ENCODE measurements at regions not wholly inside any gene's neighbourhood (a gene's known extent, or its start where the extent isn't known, plus 50 kb on each side); places are given as distances from the start of the nearest gene placed in this dataset.

DNA sequence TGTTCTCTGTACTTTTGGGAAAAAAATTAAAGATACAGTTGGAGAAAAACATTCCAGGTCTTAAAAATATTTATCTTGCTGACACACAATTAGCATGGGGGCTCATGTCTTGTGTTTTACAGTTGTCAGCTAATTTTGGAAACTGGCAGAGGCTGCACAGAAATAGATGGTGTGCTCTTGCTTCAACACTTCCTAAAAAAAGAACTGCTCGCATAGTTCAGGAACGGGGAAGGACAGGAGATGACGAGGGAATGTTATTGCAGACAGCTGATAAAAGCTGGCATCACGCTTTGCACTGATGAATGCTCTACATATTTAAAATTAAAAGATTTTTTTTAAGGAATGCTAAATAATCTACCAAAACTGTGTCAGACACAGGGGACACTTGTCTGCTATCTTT lies 103.5 kb upstream of the CELF2 start:
- no peak for DNase-seq

DNA sequence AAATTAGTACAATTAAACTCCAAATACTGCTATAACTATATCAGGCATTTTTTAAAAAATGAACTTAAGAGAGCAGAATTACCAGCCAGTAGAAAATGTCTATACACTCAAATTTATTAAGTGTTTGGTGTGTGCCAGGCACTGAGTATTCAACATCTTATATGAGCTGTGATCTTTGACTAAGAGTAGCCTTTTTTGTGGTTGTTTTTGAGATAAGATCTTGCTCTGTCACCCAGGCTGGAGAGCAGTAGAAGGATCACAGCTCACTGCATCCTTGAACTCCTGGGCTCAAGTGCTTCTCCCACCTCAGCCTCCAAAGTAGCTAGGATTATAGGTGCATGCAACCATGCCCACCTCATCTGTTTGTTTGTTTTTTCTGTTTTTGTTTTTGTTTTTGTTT lies 102.5 kb upstream of the CELF2 start:
- DNase-seq = no peak

DNA sequence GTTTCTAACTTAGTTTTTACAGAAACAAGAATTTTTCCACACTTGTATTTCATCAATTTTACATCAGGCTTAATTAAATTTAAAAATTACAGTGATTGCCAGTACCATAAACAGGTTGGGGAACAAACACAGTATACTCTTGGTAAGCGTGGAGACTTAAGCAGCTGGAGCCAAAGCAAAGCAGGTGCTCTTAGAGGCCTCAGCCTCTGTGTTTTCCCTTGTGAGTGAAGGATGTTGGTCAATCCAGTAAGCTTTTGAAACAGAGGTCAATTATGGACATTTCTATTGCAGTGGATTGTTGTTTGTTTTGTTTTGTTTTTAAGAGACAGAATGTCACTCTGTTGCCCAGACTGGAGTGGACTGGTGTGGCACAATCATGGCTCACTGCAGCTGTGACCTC lies 100.6 kb upstream of the CELF2 start:
- no peak for DNase-seq

DNA sequence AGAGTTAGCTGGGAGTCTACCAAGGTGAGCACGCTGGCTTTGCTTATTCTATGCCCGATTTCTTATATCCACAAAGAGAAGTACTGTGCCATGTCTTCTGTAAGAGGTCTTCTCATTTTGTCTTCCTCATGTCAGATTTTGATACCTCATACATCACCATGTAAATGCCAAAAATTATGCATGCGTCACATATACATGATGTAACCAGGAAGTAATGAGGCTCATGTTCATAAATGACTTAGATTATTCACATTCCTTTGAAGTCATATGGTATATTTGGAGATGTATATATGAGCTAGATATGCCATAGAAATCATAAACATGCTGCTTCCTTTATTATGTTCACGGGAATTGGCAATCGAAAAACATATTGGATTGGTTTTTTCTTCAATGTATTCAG lies 97.7 kb upstream of the CELF2 start:
- no peak for DNase-seq

DNA sequence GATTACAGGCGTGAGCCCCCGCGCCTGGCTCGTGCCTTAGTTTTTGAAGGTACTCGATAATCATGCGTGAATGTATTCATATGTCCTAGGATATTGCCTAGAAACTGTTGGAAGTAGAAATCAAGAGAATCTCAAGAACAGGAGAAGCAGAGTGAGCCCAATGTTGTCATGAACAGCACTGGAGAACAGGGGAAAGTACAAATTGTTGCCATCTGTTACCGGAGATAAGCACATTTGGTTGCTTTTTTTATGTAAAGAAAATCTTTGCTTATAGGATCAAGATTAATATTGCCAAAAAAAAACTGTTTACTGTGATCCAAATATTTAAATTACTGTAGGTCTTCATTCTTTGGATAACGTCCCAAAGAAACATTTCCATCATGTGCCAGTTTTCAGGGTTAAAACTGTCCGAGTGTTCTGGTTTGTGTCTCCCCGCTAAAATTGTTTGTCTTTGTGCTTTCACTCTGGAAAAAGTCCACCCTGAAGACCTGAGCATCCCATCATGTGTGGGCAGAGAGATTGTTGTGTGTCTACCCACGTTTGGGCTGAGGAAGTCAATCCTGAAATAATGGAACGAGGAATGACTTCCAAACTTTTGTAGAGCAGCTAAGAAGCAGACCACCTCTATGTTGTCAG lies 95.7 kb upstream of the CELF2 start:
- DNase-seq = no peak

DNA sequence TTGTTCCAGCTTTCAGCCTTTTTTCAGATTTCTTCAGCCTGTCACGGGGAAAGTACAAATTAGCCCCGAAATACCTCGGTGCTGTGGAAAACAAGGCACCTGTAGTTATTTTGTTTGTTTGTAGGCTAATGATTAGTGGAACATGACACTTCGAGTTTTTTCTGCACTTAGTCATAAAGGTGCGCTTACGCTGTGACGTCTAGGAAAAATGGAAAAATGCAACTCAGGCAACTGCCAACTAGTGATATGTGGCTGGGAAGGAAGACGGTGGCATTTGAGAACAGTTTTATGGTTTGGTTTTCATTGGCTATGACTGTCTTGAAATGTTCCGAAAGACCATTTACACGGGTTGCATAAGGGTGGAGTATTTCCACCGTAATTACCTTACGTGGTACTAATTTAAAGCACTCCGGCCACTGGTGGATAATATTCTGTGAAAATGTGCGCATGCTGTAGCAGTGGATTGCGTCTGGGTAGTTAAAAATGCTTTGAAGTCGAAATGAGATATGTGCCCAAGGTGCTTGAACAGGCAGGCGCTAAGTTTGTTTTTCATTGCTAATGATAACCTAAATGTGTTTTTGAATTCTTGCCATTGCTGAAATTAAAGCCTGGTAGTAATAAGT lies 94.5 kb upstream of the CELF2 start:
- DNase-seq = no peak

DNA sequence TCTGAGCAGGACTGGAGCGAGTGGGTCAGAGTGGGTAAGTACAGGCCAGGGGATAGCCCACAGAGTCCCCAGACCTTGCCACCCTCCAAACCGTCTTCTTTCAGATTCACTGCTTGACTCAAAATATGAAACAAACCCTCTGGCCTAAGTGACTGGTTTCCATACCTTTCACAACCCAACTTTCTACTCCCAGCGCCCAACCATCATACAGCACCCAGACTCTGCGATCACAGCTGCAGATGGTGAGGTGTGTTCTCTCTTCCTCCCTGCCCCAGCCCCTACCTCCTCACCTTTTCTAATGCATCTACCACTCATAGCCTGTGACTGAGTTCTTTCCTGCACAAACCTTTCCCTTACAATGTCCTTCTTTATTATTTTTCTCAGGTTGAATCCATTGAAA lies 92.0 kb upstream of the CELF2 start:
- no peak for DNase-seq

DNA sequence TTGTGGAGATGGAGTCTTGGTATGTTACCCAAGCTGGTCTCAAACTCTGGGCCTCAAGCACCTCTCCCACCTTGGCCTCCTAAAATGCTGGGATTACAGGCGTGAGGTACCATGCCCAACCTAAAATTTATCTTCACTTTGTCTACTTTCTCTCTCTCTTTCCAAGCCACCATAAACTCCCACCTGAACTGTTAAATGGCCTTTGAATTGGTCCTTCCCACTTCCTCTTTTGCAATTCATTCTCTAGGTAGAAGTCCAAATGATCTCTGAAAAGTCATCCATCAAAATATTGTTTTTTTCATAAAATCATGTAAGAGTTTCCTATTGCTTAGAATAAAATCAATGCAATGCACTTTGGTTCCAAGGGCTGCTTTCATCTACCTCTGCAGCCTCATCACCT lies 90.1 kb upstream of the CELF2 start:
- DNase-seq = no peak

DNA sequence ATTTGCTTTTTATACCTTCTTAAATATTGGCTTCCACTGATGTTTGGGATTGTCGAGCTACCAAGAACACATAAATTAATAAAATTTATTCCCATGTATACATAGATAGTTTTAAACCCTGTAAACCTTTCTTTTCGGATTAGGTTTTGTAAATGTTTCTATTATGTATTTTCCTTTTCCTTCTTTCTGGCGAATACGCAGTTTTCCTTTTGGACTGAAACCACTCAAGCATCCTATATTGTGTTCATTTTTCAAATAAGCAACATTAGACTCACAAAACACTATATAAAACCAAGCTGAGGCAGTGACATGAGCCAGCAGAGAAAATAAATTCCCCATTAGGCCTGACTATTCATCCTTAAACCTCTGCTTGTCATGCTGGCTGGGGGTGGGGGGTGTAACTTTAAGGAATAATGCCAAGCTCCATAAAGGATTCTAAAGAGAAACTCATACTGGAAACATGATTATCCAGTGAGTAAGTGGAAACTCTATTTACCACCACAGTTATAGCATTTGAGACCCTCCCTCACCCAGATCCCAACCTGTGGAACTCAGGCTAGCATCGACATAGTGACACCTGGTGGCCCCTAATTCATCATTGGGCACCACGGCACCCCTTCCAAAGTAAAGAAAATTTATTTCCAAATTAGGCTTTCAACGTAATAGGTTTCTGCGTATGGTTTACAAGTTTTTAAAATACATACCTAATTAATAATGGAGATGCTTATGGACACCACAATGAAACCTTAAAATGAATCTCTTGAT lies 86.5 kb upstream of the CELF2 start:
- DNase-seq = no peak

DNA sequence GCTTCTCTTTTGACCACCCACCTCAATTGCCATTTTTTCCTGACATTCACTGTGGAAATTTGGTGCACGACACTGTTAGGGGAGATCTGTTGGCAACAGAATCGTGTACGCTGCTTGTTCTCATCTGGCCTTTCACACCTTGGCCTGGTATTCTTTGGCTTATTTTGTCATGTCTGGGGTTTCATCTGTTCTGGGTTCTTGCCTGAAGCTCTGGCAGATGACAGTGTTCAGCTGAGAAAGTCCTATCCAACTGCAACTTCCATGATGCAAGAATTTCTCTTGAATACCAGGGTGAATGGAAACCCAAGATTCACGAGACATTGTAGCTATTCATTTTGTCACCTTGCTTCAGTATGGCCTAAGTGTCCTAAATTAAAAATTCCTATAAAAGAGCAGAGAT lies 82.6 kb upstream of the CELF2 start:
- DNase-seq = no peak

DNA sequence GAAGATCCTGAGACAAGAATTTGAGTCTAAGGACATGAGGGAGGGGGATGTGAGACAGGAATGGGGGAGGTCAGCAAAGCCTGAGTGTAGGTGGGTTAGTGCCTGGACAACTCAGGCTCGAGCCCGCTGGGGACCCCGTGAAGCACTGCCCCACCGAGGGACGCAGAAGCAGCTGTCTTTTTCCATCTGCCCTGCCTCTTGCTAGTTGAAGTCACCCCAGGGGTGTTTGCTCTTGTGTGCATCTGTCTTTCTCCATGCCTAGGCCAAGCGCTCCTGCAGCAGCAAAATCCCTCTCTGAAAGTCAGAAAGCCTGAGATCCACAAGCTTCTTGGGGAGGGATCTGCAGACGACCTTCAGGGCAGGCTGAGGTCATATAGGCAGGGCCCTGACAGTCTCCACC lies 79.0 kb upstream of the CELF2 start:
- no peak for DNase-seq

DNA sequence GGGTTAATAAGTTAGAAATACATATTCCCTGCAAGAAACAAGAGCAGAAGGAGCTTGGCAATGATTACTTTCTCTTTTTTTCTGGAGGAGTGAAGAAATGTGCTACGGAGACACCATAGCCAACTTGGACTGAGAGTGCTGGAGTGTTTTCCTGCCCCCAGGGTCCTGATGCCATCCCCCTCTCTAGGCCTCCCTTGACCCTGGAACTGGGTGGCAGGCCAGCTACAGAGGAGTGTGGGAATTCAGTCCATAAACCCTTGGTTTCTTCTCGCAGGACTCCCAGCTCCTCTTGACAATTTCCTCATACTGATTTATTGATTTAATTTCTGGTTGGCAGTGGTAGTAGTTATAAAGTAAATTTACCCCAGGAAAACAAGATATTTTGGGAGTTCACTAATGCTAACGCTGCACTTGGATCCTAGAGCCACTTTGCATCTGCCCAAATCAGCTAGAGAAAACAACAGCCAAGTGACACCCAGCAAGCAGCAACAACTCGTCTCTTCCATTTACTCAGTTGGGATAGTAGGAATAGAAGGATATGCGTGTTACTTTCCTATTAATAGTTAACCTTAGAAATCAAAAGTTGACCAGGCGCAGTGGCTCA lies 76.4 kb upstream of the CELF2 start:
- DNase-seq = no peak

DNA sequence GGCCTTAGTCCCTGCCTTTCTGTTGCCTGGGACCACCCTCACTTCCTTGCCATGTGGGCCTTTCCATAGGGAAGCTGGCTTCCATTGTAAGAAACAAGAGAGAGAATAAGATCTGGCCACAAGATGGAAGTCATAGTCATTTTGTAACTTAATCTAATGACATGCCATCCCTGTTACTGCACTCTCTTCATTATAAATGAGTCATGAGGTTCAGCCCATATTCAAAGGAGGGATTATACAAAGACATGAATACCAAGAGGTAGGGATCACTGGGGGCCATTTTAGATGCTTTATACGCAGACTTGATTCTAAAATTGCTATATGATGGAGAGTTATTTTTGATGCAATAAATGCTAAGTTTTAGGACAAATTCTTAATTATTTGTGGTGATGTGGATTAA lies 75.2 kb upstream of the CELF2 start:
- DNase-seq = no peak

DNA sequence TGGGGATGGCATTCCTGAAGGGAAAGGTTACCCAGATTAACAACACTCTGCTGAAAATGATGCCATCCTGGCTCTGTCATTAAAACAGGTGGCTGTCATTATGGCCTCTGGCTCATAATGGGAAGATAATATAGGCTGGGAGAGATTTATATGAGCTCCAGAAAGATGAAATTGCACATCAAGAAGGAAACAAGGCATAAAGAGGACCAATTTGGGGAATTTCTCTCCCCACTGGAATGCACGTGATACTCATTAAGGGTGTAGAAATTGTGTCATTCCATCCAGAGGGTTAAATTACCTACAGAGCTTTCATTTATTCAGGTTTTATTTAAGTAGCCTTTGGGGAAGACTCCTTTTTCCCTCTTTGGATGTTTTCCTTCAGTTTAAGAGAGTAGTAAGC lies 71.6 kb upstream of the CELF2 start:
- no peak for DNase-seq

DNA sequence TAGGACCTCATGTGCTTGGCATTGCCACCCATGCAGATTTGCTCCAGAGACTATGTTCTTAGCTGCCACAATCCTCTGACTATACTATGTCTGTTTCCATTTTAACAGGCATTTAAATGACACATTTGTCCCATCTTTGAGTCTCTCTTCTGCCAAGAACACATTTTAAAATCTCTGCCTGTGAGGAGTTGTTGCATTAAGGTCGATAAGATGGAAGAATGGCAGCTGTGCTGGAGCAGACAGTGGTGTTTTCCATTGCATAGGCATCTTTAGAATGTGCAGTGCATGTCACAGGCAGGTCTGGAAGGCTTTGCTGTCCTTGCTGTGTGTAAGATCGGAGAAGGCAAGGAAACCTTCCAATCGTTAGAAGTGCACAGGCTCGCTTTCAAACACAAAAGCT lies 70.9 kb upstream of the CELF2 start:
- DNase-seq = no peak

DNA sequence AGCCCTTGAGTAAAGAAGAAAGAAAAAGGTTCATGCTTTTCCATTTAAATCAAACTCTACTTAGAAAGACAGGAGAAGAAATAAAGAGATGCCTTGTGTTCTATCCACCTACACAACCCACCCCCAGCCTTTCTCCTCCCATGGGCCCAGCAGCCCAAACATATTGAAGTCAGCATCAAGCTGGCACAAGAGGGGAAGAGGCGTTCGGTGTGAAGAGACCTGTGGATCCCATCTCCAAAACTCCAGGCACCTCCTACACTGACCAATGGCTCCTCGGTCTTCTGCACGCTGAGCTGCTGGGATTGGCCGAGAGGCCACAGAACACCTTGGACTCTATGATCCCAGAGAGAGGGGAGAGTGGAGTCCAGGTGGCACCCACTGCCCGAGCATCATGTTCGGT lies 66.0 kb upstream of the CELF2 start:
- no peak for DNase-seq

DNA sequence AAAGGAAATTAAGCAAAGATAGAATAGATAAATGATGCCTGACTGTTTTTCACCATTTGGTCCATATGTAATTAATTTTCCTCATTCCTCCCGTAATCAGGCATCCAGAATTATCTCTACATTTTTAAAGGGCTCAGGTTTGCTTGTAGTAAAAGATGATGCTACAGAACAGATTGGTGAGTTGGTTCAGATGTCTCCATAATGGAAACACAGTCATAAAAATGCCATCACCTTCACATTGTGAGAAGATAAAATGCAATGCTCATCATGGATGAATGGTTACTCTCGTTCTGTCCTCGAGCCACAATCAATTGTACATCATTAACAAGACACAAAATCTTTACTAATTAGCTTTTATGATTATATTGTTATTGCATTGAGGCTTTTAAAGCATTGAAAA lies 64.9 kb upstream of the CELF2 start:
- no peak for DNase-seq

DNA sequence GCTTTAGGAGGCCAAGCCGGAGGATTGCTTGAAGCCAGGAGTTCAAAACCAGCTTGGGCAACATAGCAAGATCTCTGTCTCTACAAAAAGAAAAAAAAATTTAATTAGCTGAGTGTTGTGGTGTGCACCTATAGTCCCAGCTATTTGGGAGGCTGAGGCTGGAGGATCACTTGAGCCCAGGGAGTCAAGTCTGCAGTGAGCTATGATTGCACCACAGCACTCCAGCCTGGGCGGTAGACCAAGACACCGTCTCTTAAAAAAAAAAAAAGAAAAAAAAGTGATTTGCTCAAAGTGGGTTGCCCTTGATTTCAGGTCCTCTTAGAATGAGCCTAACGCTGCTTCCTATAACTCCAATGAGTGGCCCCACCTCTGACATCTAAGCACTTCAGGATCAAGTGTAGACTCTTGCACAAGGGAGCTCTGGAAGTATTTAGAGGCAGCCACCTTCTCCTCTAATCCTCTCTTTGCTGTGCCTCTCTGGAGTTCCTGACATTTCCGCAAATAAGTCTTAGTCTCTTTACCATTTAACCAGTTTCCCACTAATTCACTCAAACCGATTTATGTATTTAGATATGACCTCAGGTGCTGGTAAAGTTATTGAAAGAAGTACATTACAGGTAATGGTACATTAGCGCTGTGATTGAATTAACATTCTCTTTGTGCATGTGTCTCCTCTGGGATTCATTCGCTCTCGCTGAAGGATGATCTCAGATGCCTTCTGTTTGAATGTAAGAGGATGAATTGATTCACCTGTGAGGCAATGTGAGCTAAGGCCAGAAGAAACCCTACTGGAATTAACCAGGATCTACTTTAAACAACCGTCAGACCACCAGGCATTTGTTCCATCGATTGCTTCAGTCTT lies 60.8 kb upstream of the CELF2 start:
- no peak for DNase-seq

DNA sequence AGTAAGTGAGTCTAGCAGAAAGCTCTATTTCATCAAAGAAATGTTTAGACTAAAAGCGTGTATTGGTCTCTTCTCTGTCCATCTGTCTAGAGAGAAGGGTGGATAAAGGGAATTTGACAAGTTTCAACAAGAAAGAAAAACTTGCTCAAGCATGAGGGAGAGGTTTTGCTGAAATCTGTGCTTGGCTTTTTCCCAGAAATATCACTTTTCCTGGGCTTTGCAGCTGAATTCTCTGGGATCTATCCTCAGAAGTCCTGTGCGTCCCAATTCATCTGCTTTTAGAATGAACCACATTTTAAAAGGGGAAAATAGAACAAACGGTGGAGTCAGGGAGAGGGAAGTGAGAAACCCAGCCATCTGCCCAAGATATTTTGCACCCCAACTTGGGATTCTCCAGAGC lies 59.6 kb upstream of the CELF2 start:
- DNase-seq = no peak

DNA sequence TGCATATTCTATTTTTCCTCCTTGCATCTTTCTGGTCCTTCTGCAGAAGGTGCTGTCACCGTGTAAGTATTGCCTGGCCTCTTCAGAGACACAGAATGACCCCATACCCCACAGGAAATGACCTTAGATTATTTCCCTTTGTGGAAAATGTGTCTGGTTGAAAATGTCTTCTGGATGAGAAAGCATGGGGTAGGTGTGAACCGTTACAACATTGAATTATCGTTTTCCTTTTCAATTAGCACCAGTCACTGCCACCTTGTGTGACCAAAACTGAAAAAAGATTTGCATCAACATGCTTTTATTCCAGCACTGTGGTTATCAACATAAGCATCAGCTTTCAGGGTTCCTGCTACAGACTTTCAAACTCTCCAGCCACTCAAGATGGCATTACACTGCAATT lies 58.0 kb upstream of the CELF2 start:
- DNase-seq = no peak

DNA sequence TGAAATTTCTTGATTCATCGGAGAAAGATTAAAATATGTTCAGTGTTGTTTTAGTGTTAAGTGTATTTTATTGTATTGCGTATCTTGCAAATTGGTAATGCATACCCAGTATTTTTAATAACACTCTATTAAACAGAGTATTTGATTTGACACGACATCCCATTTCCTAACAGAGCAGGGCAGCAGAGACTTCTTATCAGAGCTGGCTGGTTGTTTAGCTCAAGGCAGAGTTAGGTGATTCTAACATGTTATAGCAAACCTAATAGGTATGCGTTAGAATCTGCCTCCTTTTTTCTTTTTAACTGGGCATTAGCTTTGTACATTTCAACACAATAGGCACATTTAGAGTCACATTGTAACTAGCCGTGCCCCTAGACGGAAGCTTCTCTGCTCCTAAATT lies 57.1 kb upstream of the CELF2 start:
- no peak for DNase-seq

DNA sequence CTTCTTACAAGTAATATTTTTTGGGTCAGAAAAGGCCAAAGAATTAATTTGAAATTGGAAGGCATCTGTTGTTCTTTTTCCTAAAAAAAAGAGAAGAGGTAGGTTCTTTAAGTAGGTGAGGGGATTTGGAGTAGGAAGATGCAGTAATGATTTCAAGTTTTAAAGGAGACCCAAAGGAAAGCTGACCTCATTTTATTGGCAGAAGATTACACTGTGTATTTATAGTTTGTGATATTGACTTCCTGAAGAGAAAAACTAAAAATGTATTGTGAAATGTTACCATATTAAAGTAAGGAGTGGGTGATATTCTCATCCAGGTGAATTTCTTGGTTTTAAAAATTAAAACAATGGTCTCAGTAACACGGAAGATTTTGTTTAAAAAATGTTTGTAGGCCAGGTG lies 56.6 kb upstream of the CELF2 start:
- DNase-seq = no peak

DNA sequence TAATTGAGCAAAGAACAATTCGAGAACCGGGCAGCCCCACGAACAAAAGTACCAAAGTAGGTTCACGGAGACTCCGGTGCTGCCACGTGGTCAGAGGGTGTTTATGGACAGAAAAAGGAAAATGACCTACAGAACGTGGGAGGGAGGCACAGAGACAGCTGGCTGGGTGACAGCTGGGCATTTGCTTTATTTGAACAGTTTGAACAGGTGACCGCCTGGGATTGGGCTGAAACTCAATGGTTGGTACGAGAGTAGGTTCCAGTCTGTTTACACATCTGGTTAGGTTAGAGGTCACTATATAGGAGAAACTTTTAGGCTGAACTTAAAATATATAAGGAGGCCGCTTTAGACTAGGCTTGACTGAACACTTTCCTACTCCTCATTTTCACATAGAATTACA lies 50.6 kb upstream of the CELF2 start:
- no peak for DNase-seq
